SU-DHL-6 (cell line): ENCODE measurements at regions not wholly inside any gene's neighbourhood (a gene's known extent, or its start where the extent isn't known, plus 50 kb on each side); places are given as distances from the start of the nearest gene placed in this dataset.

ENCODE experiments used
- H2AFZ ChIP-seq: fragments of 200-600 bp; sonication (generic); 2 replicates; pipeline ENCODE4 v1.6.1; 2014; ENCODE audit warnings: low read depth, mild to moderate bottlenecking, moderate library complexity, mixed read lengths, antibody characterized with exemption, low read length; ENCODE audit not compliant: severe bottlenecking
- H3F3A ChIP-seq: fragments of 200-600 bp; shearing (Covaris generic); 2 replicates; pipeline ENCODE4 v1.6.0; 2016; ENCODE audit warnings: antibody characterized with exemption, mild to moderate bottlenecking; ENCODE audit not compliant: insufficient read depth
- H3K27ac ChIP-seq: fragments of 200-600 bp; sonication (generic); 2 replicates; pipeline ENCODE4 v1.5.1; 2016; ENCODE audit warnings: low read depth, mild to moderate bottlenecking, low read length, moderate library complexity, mixed read lengths
- H3K27me3 ChIP-seq: fragments of 200-600 bp; sonication (generic), shearing (Covaris generic); 2 replicates; pipeline ENCODE4 v1.6.0; 2014; ENCODE audit warnings: mild to moderate bottlenecking, low read length
- H3K36me3 ChIP-seq: fragments of 200-600 bp; sonication (generic); 2 replicates; pipeline ENCODE4 v1.6.1; 2014; ENCODE audit warnings: mild to moderate bottlenecking, low read length, mixed read lengths
- H3K4me2 ChIP-seq: fragments of 300-600, 200-600 bp; shearing (Covaris generic), sonication (generic); 2 replicates; pipeline ENCODE4 v1.6.0; 2014; ENCODE audit warnings: low read length, low read depth, mild to moderate bottlenecking; ENCODE audit not compliant: poor library complexity, severe bottlenecking
- H3K4me3 ChIP-seq: fragments of 200-600 bp; sonication (generic); 2 replicates; pipeline ENCODE4 v1.5.1; 2014; ENCODE audit warnings: antibody characterized with exemption, low read length, mild to moderate bottlenecking, mixed read lengths; ENCODE audit not compliant: insufficient read depth, poor library complexity, severe bottlenecking
- H3K79me2 ChIP-seq: fragments of 200-600 bp; sonication (generic); 2 replicates; pipeline ENCODE4 v1.6.1; 2014; ENCODE audit warnings: mild to moderate bottlenecking, low read length, moderate library complexity; ENCODE audit not compliant: insufficient read depth
- H3K9ac ChIP-seq: fragments of 200-600 bp; sonication (generic); 2 replicates; pipeline ENCODE4 v1.7.0; 2014; ENCODE audit warnings: mild to moderate bottlenecking, low read length
- H3K9me2 ChIP-seq: fragments of 200-600 bp; sonication (generic); replicated peaks from 2 replicates; pipeline ENCODE4 v1.6.1; 2014; ENCODE audit warnings: low read length; ENCODE audit not compliant: insufficient read depth
- H3K9me3 ChIP-seq: fragments of 200-600 bp; sonication (generic); 2 replicates; pipeline ENCODE4 v1.6.1; 2014; ENCODE audit warnings: low read length, mixed read lengths; ENCODE audit not compliant: insufficient read depth
- H4K20me1 ChIP-seq: fragments of 200-600 bp; sonication (generic); 2 replicates; pipeline ENCODE4 v1.6.1; 2014; ENCODE audit warnings: low read depth, mild to moderate bottlenecking, antibody characterized with exemption, low read length, moderate library complexity, mixed read lengths
- CTCF ChIP-seq: fragments of 200-600 bp; sonication (generic); IDR thresholded peaks from one replicate; pipeline ENCODE4 v1.5.1; 2017; ENCODE audit warnings: antibody characterized with exemption, mild to moderate bottlenecking, low read length, moderate library complexity; ENCODE audit not compliant: insufficient read depth, poor library complexity, severe bottlenecking
- EZH2phosphoT487 ChIP-seq: fragments of 200-600 bp; sonication (generic), shearing (Covaris generic); conservative IDR thresholded peaks from 2 replicates; pipeline ENCODE4 v1.6.1; 2018; ENCODE audit warnings: mild to moderate bottlenecking, antibody characterized with exemption, low read length, moderate library complexity, mixed read lengths

GRCh38 chr2:211162911-211163310 is 606.5 kb downstream of the CPS1 start:
- Histone ChIP-seq H3K79me2 (no peaks in the 10 kb centered on the region), H3K4me2 (no peak overlapping the region)
- TF ChIP-seq CTCF (no peak), EZH2phosphoT487 (no peak)

GRCh38 chr2:211170843-211171242 is 614.4 kb downstream of the CPS1 start:
- Histone ChIP-seq H3K36me3 (no peaks in the 10 kb centered on the region), H3F3A (no peaks in the 10 kb centered on the region), H3K9me2 (no peaks in the 10 kb centered on the region), H4K20me1 (no peaks in the 10 kb centered on the region), H3K79me2 (no peaks in the 10 kb centered on the region), H3K4me3 (no peak overlapping the region), H3K27me3 (no peaks in the 10 kb centered on the region), H3K9me3 (no peaks in the 10 kb centered on the region), H3K4me2 (no peak overlapping the region), H2AFZ (no peak overlapping the region), H3K9ac (no peak overlapping the region), H3K27ac (no peak overlapping the region)
- no peak for TF ChIP-seq EZH2phosphoT487

More at GRCh38 chr2:211162911-211163310, 606.5 kb downstream of the CPS1 start:
- no peak overlapping the region for H2AFZ ChIP-seq
- H3F3A ChIP-seq, result no peaks in the 10 kb centered on the region
- H3K9ac ChIP-seq, result no peak overlapping the region
- no peaks in the 10 kb centered on the region for H4K20me1 ChIP-seq
- H3K27me3 ChIP-seq, result no peaks in the 10 kb centered on the region
- no peaks in the 10 kb centered on the region for H3K36me3 ChIP-seq
- H3K9me2 ChIP-seq, result no peaks in the 10 kb centered on the region
- H3K4me3 ChIP-seq, result no peak overlapping the region
- no peaks in the 10 kb centered on the region for H3K9me3 ChIP-seq
- H3K27ac ChIP-seq, result no peak overlapping the region

GRCh38 chr2:211174021-211174420 is 617.6 kb downstream of the CPS1 start:
- no peaks in the 10 kb centered on the region for H3K9me3 ChIP-seq
- no peak overlapping the region for H3K4me3 ChIP-seq
- no peak overlapping the region for H3K27ac ChIP-seq
- H2AFZ ChIP-seq, result no peak overlapping the region
- H3K9ac ChIP-seq, result no peak overlapping the region
- TF ChIP-seq EZH2phosphoT487 (no peak), CTCF (no peak)
- no peaks in the 10 kb centered on the region for H3K27me3 ChIP-seq
- H3K4me2 ChIP-seq, result no peak overlapping the region
- no peaks in the 10 kb centered on the region for H3K36me3 ChIP-seq
- no peaks in the 10 kb centered on the region for H4K20me1 ChIP-seq
- no peaks in the 10 kb centered on the region for H3F3A ChIP-seq
- no peaks in the 10 kb centered on the region for H3K79me2 ChIP-seq
- no peaks in the 10 kb centered on the region for H3K9me2 ChIP-seq

GRCh38 chr2:211174631-211175030 is 618.2 kb downstream of the CPS1 start:
- H4K20me1 ChIP-seq, result no peaks in the 10 kb centered on the region
- no peaks in the 10 kb centered on the region for H3K79me2 ChIP-seq
- H3F3A ChIP-seq, result no peaks in the 10 kb centered on the region
- H3K9me3 ChIP-seq, result no peaks in the 10 kb centered on the region
- H3K4me2 ChIP-seq, result no peak overlapping the region
- H3K9ac ChIP-seq, result no peak overlapping the region
- no peaks in the 10 kb centered on the region for H3K27me3 ChIP-seq
- no peaks in the 10 kb centered on the region for H3K36me3 ChIP-seq
- no peak overlapping the region for H3K27ac ChIP-seq
- no peak overlapping the region for H3K4me3 ChIP-seq
- H2AFZ ChIP-seq, result no peak overlapping the region
- H3K9me2 ChIP-seq, result no peaks in the 10 kb centered on the region
- TF ChIP-seq EZH2phosphoT487 (no peak), CTCF (no peak)
